ENCODE measurements at regions not wholly inside any gene's neighbourhood (a gene's known extent, or its start where the extent isn't known, plus 50 kb on each side); places are given as distances from the start of the nearest gene placed in this dataset.

DNA sequence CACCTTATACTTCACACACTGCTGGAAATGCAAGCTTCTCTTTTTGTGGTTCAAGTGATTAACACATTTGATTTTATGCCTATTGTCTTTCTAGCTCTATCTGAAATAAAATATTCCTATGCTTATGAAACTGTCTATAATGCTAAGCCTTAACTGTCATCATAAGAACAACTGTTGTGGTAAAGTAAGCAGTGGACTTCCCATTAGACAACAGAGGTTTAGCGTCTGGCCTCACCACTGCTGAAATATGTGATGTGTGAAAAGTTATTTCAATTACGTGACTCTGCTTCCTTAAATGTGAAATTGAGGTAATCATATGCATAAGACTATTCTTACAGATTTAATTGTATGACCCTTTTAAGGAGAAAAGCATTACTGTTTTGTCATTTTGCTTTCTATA, 140.2 kb upstream of the LYSMD4 start:
- POLR2A ChIA-PET (ENCODE audit: partially characterized antibody), result no interaction called here

More for the DNA sequence above, 140.2 kb upstream of the LYSMD4 start:
- TF ChIP-seq HDAC6 (IDR thresholded peaks at IDR 0.05; ENCODE audit: low read depth, low read length) (no peak), ZNF274 (IDR thresholded peaks at IDR 0.05; ENCODE audit: borderline replicate concordance, extremely low read depth, low read length) (no peak), TBP (IDR thresholded peaks at IDR 0.05; ENCODE audit: low read depth, low read length) (no peak), RAD21 (IDR thresholded peaks at IDR 0.05 in 1 of 2, conservative IDR thresholded peaks at IDR 0.05 in 1 of 2; ENCODE audit: low read depth in 2 of 2, low read length in 2 of 2) (no peak), MAX (IDR thresholded peaks at IDR 0.05) (no peak)
- Histone ChIP-seq H3K79me1 (ENCODE audit: low read depth, low read length) (no peaks in the 10 kb centered on the region), H3K27me3 (replicated peaks in 1 of 4; ENCODE audit: control insufficient read depth in 3 of 4, extremely low read depth in 1 of 4, insufficient read depth in 3 of 4, low read length in 3 of 4) (no peaks in the 10 kb centered on the region), H2BK15ac (ENCODE audit: low read length) (no peak overlapping the region), H2BK5ac (ENCODE audit: low read depth, low read length) (no peak overlapping the region), H3K9ac (replicated peaks in 1 of 4; ENCODE audit: extremely low read depth in 1 of 4, low read depth in 3 of 4, low read length in 3 of 4) (no peak overlapping the region), H3K23ac (ENCODE audit: insufficient read length) (no peak overlapping the region), H3K14ac (ENCODE audit: insufficient read length) (no peak overlapping the region), H4K91ac (replicated peaks; ENCODE audit: insufficient read length, low read length) (no peak overlapping the region), H2BK12ac (ENCODE audit: low read depth, low read length) (no peak overlapping the region), H3K4ac (replicated peaks; ENCODE audit: insufficient read length, low read depth, low read length) (no peak overlapping the region), H2AFZ (ENCODE audit: low read length) (no peak overlapping the region), H2BK20ac (ENCODE audit: low read length) (no peak overlapping the region), H3K4me1 (replicated peaks in 1 of 4; ENCODE audit: control insufficient read depth in 3 of 4, insufficient read depth in 4 of 4, low read length in 3 of 4) (no peaks in the 10 kb centered on the region), H3K56ac (replicated peaks; ENCODE audit: insufficient read length, low read depth, low read length) (no peak overlapping the region), H3K79me2 (ENCODE audit: control insufficient read depth in 1 of 2, insufficient read depth in 2 of 2, low read length in 2 of 2) (no peaks in the 10 kb centered on the region), H3K27ac (ENCODE audit: low read depth, low read length) (no peak overlapping the region), H3K23me2 (ENCODE audit: low read depth, low read length) (no peaks in the 10 kb centered on the region), H2BK120ac (replicated peaks; ENCODE audit: low read depth, low read length) (no peak overlapping the region), H4K20me1 (replicated peaks in 1 of 2; ENCODE audit: control insufficient read depth in 1 of 2, insufficient read depth in 2 of 2, low read length in 2 of 2) (no peaks in the 10 kb centered on the region), H4K8ac (ENCODE audit: extremely low read depth, insufficient read depth, low read length) (no peak overlapping the region), H3K4me3 (ENCODE audit: extremely low read depth in 1 of 4, insufficient read depth in 2 of 4, low read depth in 3 of 4, low read length in 4 of 4) (no peak overlapping the region), H3K18ac (ENCODE audit: extremely low read depth, low read length) (no peak overlapping the region), H3K36me3 (ENCODE audit: control insufficient read depth in 2 of 4, insufficient read depth in 4 of 4, low read length in 3 of 4) (no peaks in the 10 kb centered on the region), H3K4me2 (ENCODE audit: insufficient read depth in 1 of 2, low read depth in 2 of 2, low read length in 2 of 2) (no peak overlapping the region), H3K9me3 (ENCODE audit: insufficient read depth in 2 of 2, low read depth in 1 of 2, low read length in 1 of 2) (no peaks in the 10 kb centered on the region), H4K5ac (ENCODE audit: insufficient read length, low read depth, low read length) (no peak overlapping the region), H2AK5ac (ENCODE audit: low read depth, low read length) (no peak overlapping the region)
- DNase-seq (ENCODE audit: low read depth in 1 of 2, low spot score in 2 of 2) (no peak), FAIRE-seq (no peak)
- CTCF ChIA-PET (ENCODE audit: partially characterized antibody), result no interaction called here
- WGBS, 2 experiments (ENCODE audit: extremely low coverage in 1 of 2, insufficient coverage in 1 of 2, insufficient read length in 1 of 2, insufficient replicate concordance in 2 of 2, low coverage in 1 of 2, low lambda C conversion rate in 2 of 2, missing lambda C conversion rate in 1 of 2), result 96% methylated on average over 2 of the region's 2 CpGs; no CpG with 5 or more reads in 1 of the 2 experiments
